ENCODE measurements at regions not wholly inside any gene's neighbourhood (a gene's known extent, or its start where the extent isn't known, plus 50 kb on each side); places are given as distances from the start of the nearest gene placed in this dataset.

GRCh38 chr15:77540312-77541060 is 92.2 kb downstream of the LINGO1 start:
- no peak for DNase-seq (ENCODE audit: low read depth)

- no peak for DNase-seq (ENCODE audit: low read depth)
Observed at GRCh38 chr15:77538793-77539497, 93.8 kb downstream of the LINGO1 start.

- no peak for DNase-seq (ENCODE audit: low read depth)
Observed at GRCh38 chr15:77538027-77538451, 94.7 kb downstream of the LINGO1 start.

- DNase-seq (ENCODE audit: low read depth) = no peak
Observed at GRCh38 chr15:77537006-77537405, 95.7 kb downstream of the LINGO1 start.

- no peak for DNase-seq (ENCODE audit: low read depth)
Observed at GRCh38 chr15:77535845-77536244, 96.9 kb downstream of the LINGO1 start.

Data from stimulated activated CD8-positive, alpha-beta memory T cell treated with anti-CD3 and anti-CD28 coated beads, Interleukin-12 subunit alpha, Interleukin-12 subunit beta, amount 100 ng/mL, for 4 hours (primary cell).